ENCODE measurements at regions not wholly inside any gene's neighbourhood (a gene's known extent, or its start where the extent isn't known, plus 50 kb on each side); places are given as distances from the start of the nearest gene placed in this dataset.

GRCh38 chr6:47131773-47132172 lies 89.6 kb upstream of the ADGRF1 start:
- DNase-seq (ENCODE audit: low spot score) = no peak
- Histone ChIP-seq H3K27me3 (ENCODE audit: insufficient read depth) (no peaks in the 10 kb centered on the region), H3K4me3 (no peak overlapping the region), H3K9me2 (ENCODE audit: insufficient read depth) (no peaks in the 10 kb centered on the region), H3K4me2 (no peak overlapping the region), H4K20me1 (replicated peaks; ENCODE audit: insufficient read depth) (no peaks in the 10 kb centered on the region), H2AFZ (0 out of 2 replicates have a peak overlapping the region, but pooled peaks have one; percentile 48), H3F3A (replicated peaks; ENCODE audit: low read depth) (no peaks in the 10 kb centered on the region), H3K36me3 (ENCODE audit: insufficient read depth) (no peaks in the 10 kb centered on the region), H3K79me2 (replicated peaks; ENCODE audit: insufficient read depth) (no peaks in the 10 kb centered on the region), H3K4me1 (ENCODE audit: insufficient read depth) (peaks cover 22% of the 10 kb centered on the region), H3K27ac (ENCODE audit: low read depth) (no peak overlapping the region)
- TF ChIP-seq NANOG (IDR thresholded peaks at IDR 0.05; ENCODE audit: borderline replicate concordance) (no peak), CREB1 (CRISPR knock-in tag; IDR thresholded peaks at IDR 0.05; ENCODE audit: low read depth) (no peak), REST (IDR thresholded peaks at IDR 0.05; ENCODE audit: unreplicated experiment) (no peak), CTCF (conservative IDR thresholded peaks at IDR 0.05; ENCODE audit: low read depth in 2 of 2) (no peak), EZH2phosphoT487 (IDR thresholded peaks at IDR 0.05; ENCODE audit: unreplicated experiment) (no peak)
- ATAC-seq = no peak
- no peak overlapping the region for H3K27ac Mint-ChIP-seq
- H3K4me3 Mint-ChIP-seq = no peak overlapping the region
- no peaks in the 10 kb centered on the region for H3K9me3 Mint-ChIP-seq
- H3K27me3 Mint-ChIP-seq (ENCODE audit: insufficient read depth, low read depth, poor library complexity) = peaks cover 1% of the 10 kb centered on the region
- peaks cover 36% of the 10 kb centered on the region for H3K4me1 Mint-ChIP-seq
- H3K36me3 Mint-ChIP-seq (ENCODE audit: low read depth) = no peaks in the 10 kb centered on the region

GRCh38 chr6:47130086-47130485 lies 88.0 kb upstream of the ADGRF1 start:
- Mint-ChIP-seq H3K27me3 (ENCODE audit: insufficient read depth, low read depth, poor library complexity) (peaks cover 1% of the 10 kb centered on the region), H3K9me3 (no peaks in the 10 kb centered on the region; the same call in 2 of the 3 replicates), H3K4me3 (no peak overlapping the region), H3K27ac (no peak overlapping the region), H3K4me1 (peaks cover 30% of the 10 kb centered on the region), H3K36me3 (ENCODE audit: low read depth) (no peaks in the 10 kb centered on the region)
- Histone ChIP-seq H3K4me1 (ENCODE audit: insufficient read depth) (peaks cover 12% of the 10 kb centered on the region; the same call in 1 of the 2 replicates), H3K4me2 (no peak overlapping the region), H4K20me1 (replicated peaks; ENCODE audit: insufficient read depth) (no peaks in the 10 kb centered on the region), H3K27ac (ENCODE audit: low read depth) (no peak overlapping the region), H3K79me2 (replicated peaks; ENCODE audit: insufficient read depth) (no peaks in the 10 kb centered on the region), H2AFZ (peak overlapping the region; percentile 28; the same call in 1 of the 2 replicates), H3K9me2 (ENCODE audit: insufficient read depth) (no peaks in the 10 kb centered on the region), H3K27me3 (ENCODE audit: insufficient read depth) (no peaks in the 10 kb centered on the region), H3K4me3 (no peak overlapping the region), H3F3A (replicated peaks; ENCODE audit: low read depth) (no peaks in the 10 kb centered on the region), H3K36me3 (ENCODE audit: insufficient read depth) (no peaks in the 10 kb centered on the region)
- DNase-seq (ENCODE audit: low spot score) (no peak), ATAC-seq (no peak)
- no peak for TF ChIP-seq EZH2phosphoT487 (IDR thresholded peaks at IDR 0.05; ENCODE audit: unreplicated experiment)
- no peak for TF ChIP-seq ZNF114 (CRISPR knock-in tag; IDR thresholded peaks at IDR 0.05)
- TF ChIP-seq NANOG (IDR thresholded peaks at IDR 0.05; ENCODE audit: borderline replicate concordance) = no peak
- TF ChIP-seq ZNF462 (CRISPR knock-in tag; IDR thresholded peaks at IDR 0.05) = no peak
- no peak for TF ChIP-seq POLR2AphosphoS5 (IDR thresholded peaks at IDR 0.05; ENCODE audit: low read depth)
- no peak for TF ChIP-seq EZH2 (IDR thresholded peaks at IDR 0.05; ENCODE audit: low read depth, unreplicated experiment)
- TF ChIP-seq STAT1 (IDR thresholded peaks at IDR 0.05; ENCODE audit: unreplicated experiment) = no peak

Measured in GM23338 (cell line).